B cell (primary cell): ENCODE measurements at regions not wholly inside any gene's neighbourhood (a gene's known extent, or its start where the extent isn't known, plus 50 kb on each side); places are given as distances from the start of the nearest gene placed in this dataset.

ENCODE experiments used
- ATAC-seq: fragments of 200-7000 bp; cut with Tn5 transposase; one replicate; pipeline ENCODE4 v1.10.0; 2021; ENCODE audit warnings: low read depth, mild to moderate bottlenecking, moderate number of reproducible peaks, moderate library complexity
- CTCF ChIA-PET: fragments of 350-600 bp; sonication (Branson Sonifier 250); formaldehyde crosslinking; loops from one replicate; lab custom pipeline; 2021; ENCODE audit warnings: antibody characterized with exemption, inconsistent platforms; lab: Charles Lee
- POLR2A ChIA-PET: fragments of 350-600 bp; sonication (Branson Sonifier 250); formaldehyde crosslinking; loops from one replicate; lab custom pipeline; 2021; ENCODE audit warnings: antibody characterized with exemption; lab: Charles Lee
- DNase-seq: peaks from one replicate; pipeline ENCODE4 v3.0.0; 2013
- H2AFZ ChIP-seq: 2 replicates; pipeline ENCODE4 v1.6.1; 2012; ENCODE audit warnings: mild to moderate bottlenecking, low read depth, low read length; ENCODE audit not compliant: insufficient read depth, poor library complexity, severe bottlenecking
- H3K27ac ChIP-seq, 2 donors: 1 replicate in 1 of 2; 2 replicates in 1 of 2; pipeline ENCODE4 v1.5.1; 2012 to 2013; ENCODE audit warnings: low read length in 2 of 2, mild to moderate bottlenecking in 2 of 2, moderate library complexity in 1 of 2
- H3K27me3 ChIP-seq, 4 experiments: fragments of 200-600 bp in 1 of 4; sonication (generic) in 1 of 4; replicated peaks in 1 of 4; 1 replicate in 2 of 4; 2 replicates in 2 of 4; pipeline versions ENCODE4 v1.6.1 to v1.7.0; 2013 to 2016; ENCODE audit warnings: low read length in 3 of 4, mild to moderate bottlenecking in 2 of 4, mixed read lengths in 1 of 4, moderate library complexity in 1 of 4; ENCODE audit not compliant: insufficient read depth in 4 of 4, control insufficient read depth in 3 of 4; ENCODE audit errors: control extremely low read depth in 1 of 4
- H3K36me3 ChIP-seq, 2 experiments: replicated peaks in 1 of 2; 1 replicate in 1 of 2; 2 replicates in 1 of 2; pipeline versions ENCODE4 v1.6.1 to v1.7.1; 2013; ENCODE audit warnings: low read length in 1 of 2; ENCODE audit not compliant: insufficient read depth in 2 of 2, control insufficient read depth in 1 of 2; ENCODE audit errors: control extremely low read depth in 1 of 2, extremely low read depth in 1 of 2
- H3K4me1 ChIP-seq, 2 donors: fragments of 200-600 bp in 1 of 2; sonication (generic) in 1 of 2; 1 replicate in 1 of 2; 2 replicates in 1 of 2; pipeline versions ENCODE4 v1.5.1 to v1.6.1; 2013 to 2017; ENCODE audit warnings: low read length in 2 of 2; ENCODE audit not compliant: control insufficient read depth in 2 of 2, insufficient read depth in 2 of 2
- H3K4me2 ChIP-seq: replicated peaks from 2 replicates; pipeline ENCODE3; 2012; ENCODE audit warnings: mild to moderate bottlenecking, low read depth, low read length; ENCODE audit not compliant: poor library complexity, severe bottlenecking
- H3K4me3 ChIP-seq, 5 experiments: fragments of 200-600 bp in 1 of 5; sonication (generic) in 1 of 5; 1 replicate in 3 of 5; 2 replicates in 2 of 5; pipeline versions ENCODE4 v1.5.1 to v1.7.0; 2011 to 2016; ENCODE audit warnings: low read length in 4 of 5, mild to moderate bottlenecking in 4 of 5, low read depth in 2 of 5, control low read depth in 1 of 5, moderate library complexity in 1 of 5; ENCODE audit not compliant: insufficient read depth in 1 of 5; ENCODE audit errors: control extremely low read depth in 1 of 5, extremely low read depth in 1 of 5
- H3K79me2 ChIP-seq: fragments of 200-600 bp; sonication (generic); one replicate; pipeline ENCODE4 v1.6.0; 2016; ENCODE audit warnings: low read length; ENCODE audit not compliant: control insufficient read depth, insufficient read depth
- H3K9ac ChIP-seq: fragments of 200-600 bp; sonication (generic); 2 replicates; pipeline ENCODE4 v1.6.1; 2017; ENCODE audit warnings: mild to moderate bottlenecking, low read length, moderate library complexity
- H3K9me3 ChIP-seq, 3 donors: one replicate each; pipeline versions ENCODE4 v1.6.1 to v1.7.1; 2013; ENCODE audit warnings: low read length in 2 of 3; ENCODE audit not compliant: control insufficient read depth in 2 of 3, insufficient read depth in 1 of 3; ENCODE audit errors: control extremely low read depth in 1 of 3
- H4K20me1 ChIP-seq: 2 replicates; pipeline ENCODE4 v1.6.0; 2012; ENCODE audit warnings: mild to moderate bottlenecking, low read length; ENCODE audit not compliant: insufficient read depth, control insufficient read depth, poor library complexity, severe bottlenecking
- H3K27ac Mint-ChIP-seq: one replicate; pipeline ENCODE4 v1.8.0; 2021; ENCODE audit warnings: mixed read lengths
- H3K27me3 Mint-ChIP-seq: one replicate; pipeline ENCODE4 v1.8.0; 2021; ENCODE audit warnings: mixed read lengths
- H3K4me1 Mint-ChIP-seq: one replicate; pipeline ENCODE4 v1.8.0; 2021; ENCODE audit warnings: mixed read lengths
- H3K4me3 Mint-ChIP-seq: one replicate; pipeline ENCODE4 v1.8.0; 2021; ENCODE audit warnings: mixed read lengths
- H3K9me3 Mint-ChIP-seq: one replicate; pipeline ENCODE4 v1.8.0; 2022; ENCODE audit warnings: mixed read lengths; ENCODE audit not compliant: insufficient read depth
- CTCF ChIP-seq: fragments of 200-600 bp; IDR thresholded peaks from one replicate; pipeline ENCODE4 v1.8.0; 2022; ENCODE audit warnings: antibody characterized with exemption, mild to moderate bottlenecking
- EZH2 ChIP-seq: IDR thresholded peaks from 2 replicates; pipeline ENCODE4 v1.6.1; 2012; ENCODE audit warnings: borderline replicate concordance, low read depth, mild to moderate bottlenecking, moderate library complexity, low read length; ENCODE audit not compliant: insufficient read depth, poor library complexity, severe bottlenecking
- WGBS: methylation state at CpG from one replicate; pipeline ENCODE4 v1.1.5; 2013; ENCODE audit warnings: missing lambda C conversion rate; ENCODE audit not compliant: insufficient coverage; 5-methylcytosine and 5-hydroxymethylcytosine counted together
- intact Hi-C: fragments of 100-400 bp; cut with micrococcal nuclease; formaldehyde crosslinking; loops from one replicate; pipeline ENCODE4 v1.10.0; 2022

- ChIA-PET POLR2A (no interaction called here), CTCF (no interaction called here)
- no peak for ATAC-seq
- no peak for DNase-seq
- H3K4me3 ChIP-seq, result no peak overlapping the region
- H3K27ac ChIP-seq, result no peak overlapping the region
- Mint-ChIP-seq H3K9me3 (no peaks in the 10 kb centered on the region), H3K27me3 (no peaks in the 10 kb centered on the region), H3K4me1 (no peaks in the 10 kb centered on the region), H3K27ac (no peak overlapping the region), H3K4me3 (no peak overlapping the region)
- H2AFZ ChIP-seq, result no peak overlapping the region
- no peaks in the 10 kb centered on the region for H3K4me1 ChIP-seq
- no peaks in the 10 kb centered on the region for H3K27me3 ChIP-seq
- no peak overlapping the region for H3K9ac ChIP-seq
- intact Hi-C loops, result no loop called here
- peaks cover 0 to 15% (median 0%) of the 10 kb centered on the region in 3 donors for H3K9me3 ChIP-seq
- no peaks in the 10 kb centered on the region for H4K20me1 ChIP-seq
- TF ChIP-seq CTCF (no peak), EZH2 (no peak)
- no peak overlapping the region for H3K4me2 ChIP-seq
- H3K79me2 ChIP-seq, result no peaks in the 10 kb centered on the region
- H3K36me3 ChIP-seq, result no peaks in the 10 kb centered on the region
- WGBS, result 100% methylated on average over 3 of the region's 8 CpGs
Measured at GRCh38 chr13:111634410-111634809, 314.0 kb downstream of the TEX29 start.

- TF ChIP-seq CTCF (no peak), EZH2 (no peak)
- no peak overlapping the region for H3K4me3 ChIP-seq
- no peaks in the 10 kb centered on the region for H3K9me3 Mint-ChIP-seq
- ATAC-seq (no peak), DNase-seq (no peak)
- H3K27me3 ChIP-seq, result no peaks in the 10 kb centered on the region
- H3K36me3 ChIP-seq, result no peaks in the 10 kb centered on the region
- H3K27me3 Mint-ChIP-seq, result no peaks in the 10 kb centered on the region
- no peaks in the 10 kb centered on the region for H4K20me1 ChIP-seq
- no peaks in the 10 kb centered on the region for H3K79me2 ChIP-seq
- H3K27ac Mint-ChIP-seq, result no peak overlapping the region
- H3K4me2 ChIP-seq, result no peak overlapping the region
- intact Hi-C loops, result no loop called here
- ChIA-PET CTCF (no interaction called here), POLR2A (no interaction called here)
- WGBS, result 97% methylated on average over 9 of the region's 9 CpGs
- H3K4me1 ChIP-seq, result no peaks in the 10 kb centered on the region
- no peak overlapping the region for H3K27ac ChIP-seq
- H3K4me3 Mint-ChIP-seq, result no peak overlapping the region
- H3K9ac ChIP-seq, result no peak overlapping the region
- no peaks in the 10 kb centered on the region for H3K4me1 Mint-ChIP-seq
- H3K9me3 ChIP-seq, result peaks cover 0 to 16% (median 0%) of the 10 kb centered on the region in 3 donors
- no peak overlapping the region for H2AFZ ChIP-seq
Measured at GRCh38 chr13:111636271-111636670, 315.8 kb downstream of the TEX29 start.
